ENCODE measurements at regions not wholly inside any gene's neighbourhood (a gene's known extent, or its start where the extent isn't known, plus 50 kb on each side); places are given as distances from the start of the nearest gene placed in this dataset.

DNA sequence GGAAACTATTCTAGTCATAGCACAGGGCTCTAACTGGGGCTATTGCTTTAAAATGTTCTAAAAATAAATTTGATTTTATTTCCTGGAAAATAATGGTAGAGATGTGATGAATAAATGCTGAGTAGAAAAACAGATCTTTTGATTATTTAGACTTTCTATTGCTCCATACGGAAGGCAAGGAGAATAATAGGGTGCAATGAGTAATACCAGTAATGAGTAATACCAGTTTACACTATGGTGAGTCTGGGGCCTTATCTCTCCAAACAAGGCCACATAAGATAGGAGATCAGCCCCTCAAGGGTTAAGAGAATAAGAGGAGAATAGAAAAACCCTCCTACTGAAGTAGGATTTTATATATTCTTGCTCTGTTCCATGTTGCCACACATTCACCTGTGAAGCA, 390.4 kb downstream of the KLF5 start:
- POLR2A ChIA-PET = interaction anchor here (0.6 to 3.1 kb wide), 6 partner anchors 15 to 391 kb away, joined by 3 to 9 read pairs (median 4); partner anchors contain the start of gene KLF5
- TF ChIP-seq, protein P1, sequence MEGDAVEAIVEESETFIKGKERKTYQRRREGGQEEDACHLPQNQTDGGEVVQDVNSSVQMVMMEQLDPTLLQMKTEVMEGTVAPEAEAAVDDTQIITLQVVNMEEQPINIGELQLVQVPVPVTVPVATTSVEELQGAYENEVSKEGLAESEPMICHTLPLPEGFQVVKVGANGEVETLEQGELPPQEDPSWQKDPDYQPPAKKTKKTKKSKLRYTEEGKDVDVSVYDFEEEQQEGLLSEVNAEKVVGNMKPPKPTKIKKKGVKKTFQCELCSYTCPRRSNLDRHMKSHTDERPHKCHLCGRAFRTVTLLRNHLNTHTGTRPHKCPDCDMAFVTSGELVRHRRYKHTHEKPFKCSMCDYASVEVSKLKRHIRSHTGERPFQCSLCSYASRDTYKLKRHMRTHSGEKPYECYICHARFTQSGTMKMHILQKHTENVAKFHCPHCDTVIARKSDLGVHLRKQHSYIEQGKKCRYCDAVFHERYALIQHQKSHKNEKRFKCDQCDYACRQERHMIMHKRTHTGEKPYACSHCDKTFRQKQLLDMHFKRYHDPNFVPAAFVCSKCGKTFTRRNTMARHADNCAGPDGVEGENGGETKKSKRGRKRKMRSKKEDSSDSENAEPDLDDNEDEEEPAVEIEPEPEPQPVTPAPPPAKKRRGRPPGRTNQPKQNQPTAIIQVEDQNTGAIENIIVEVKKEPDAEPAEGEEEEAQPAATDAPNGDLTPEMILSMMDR (IDR thresholded peaks at IDR 0.05; ENCODE audit: unreplicated experiment) = no peak
- no peaks in the 10 kb centered on the region for H3K4me1 Mint-ChIP-seq (ENCODE audit: insufficient read depth, unreplicated experiment)
- no peaks in the 10 kb centered on the region for H3K9me3 Mint-ChIP-seq (ENCODE audit: unreplicated experiment)
- DNase-seq (ENCODE audit: unreplicated experiment) = no peak
- no TSS peak for BruUV-seq (replicated peaks)
- no peak overlapping the region for H3K4me3 Mint-ChIP-seq (ENCODE audit: unreplicated experiment)
- intact Hi-C loops (cut with micrococcal nuclease) = no loop called here
- H3K27ac Mint-ChIP-seq (ENCODE audit: low read depth, unreplicated experiment) = no peak overlapping the region
- no peaks in the 10 kb centered on the region for H3K36me3 Mint-ChIP-seq (ENCODE audit: insufficient read depth, unreplicated experiment)
- CTCF ChIA-PET = no interaction called here
- no peaks in the 10 kb centered on the region for H3K27me3 Mint-ChIP-seq (ENCODE audit: insufficient read depth, unreplicated experiment)

DNA sequence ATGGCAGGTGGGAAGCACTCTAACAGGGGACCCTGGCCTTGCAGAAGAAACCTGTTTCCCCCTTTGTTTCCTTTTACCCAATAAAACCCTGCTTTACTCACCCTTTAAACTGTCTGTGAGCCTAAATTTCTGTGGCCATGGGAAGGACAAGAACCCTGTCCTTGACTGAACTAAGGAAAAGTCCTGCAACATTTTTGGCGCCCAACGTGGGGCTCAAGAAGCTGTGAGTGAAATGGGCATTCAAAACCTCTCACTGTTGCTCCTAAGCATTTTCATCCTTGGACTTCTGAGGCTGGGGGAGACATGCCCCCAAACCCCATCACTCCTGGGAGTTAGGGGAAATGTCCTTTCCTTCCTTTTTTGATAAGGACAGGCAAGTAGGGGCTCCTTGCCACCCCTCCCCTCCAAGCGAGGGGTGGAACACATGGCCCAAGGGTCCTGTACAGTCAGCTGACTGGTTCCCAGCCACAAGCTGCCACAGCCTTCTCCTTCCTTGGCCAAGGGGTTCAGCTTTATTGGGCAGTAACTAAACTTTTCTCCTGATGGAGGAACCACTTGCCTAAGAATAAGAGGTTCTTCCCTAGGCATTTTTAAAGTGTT, 381.6 kb downstream of the KLF5 start:
- H3K27ac Mint-ChIP-seq (ENCODE audit: low read depth, unreplicated experiment) = no peak overlapping the region
- no peaks in the 10 kb centered on the region for H3K9me3 Mint-ChIP-seq (ENCODE audit: unreplicated experiment)
- H3K4me1 Mint-ChIP-seq (ENCODE audit: insufficient read depth, unreplicated experiment) = no peaks in the 10 kb centered on the region
- ChIA-PET POLR2A (interaction anchor here (0.6 kb wide), 1 partner anchor 153 kb away, joined by 3 read pairs; no protein-coding TSS in a partner anchor), CTCF (interaction anchor here (1.6 kb wide), 1 partner anchor 37 kb away, joined by 3 read pairs; no protein-coding TSS in a partner anchor)
- no peak for DNase-seq (ENCODE audit: unreplicated experiment)
- H3K36me3 Mint-ChIP-seq (ENCODE audit: insufficient read depth, unreplicated experiment) = no peaks in the 10 kb centered on the region
- no TSS peak for BruUV-seq (replicated peaks)
- intact Hi-C loops (cut with micrococcal nuclease) = no loop called here
- no peaks in the 10 kb centered on the region for H3K27me3 Mint-ChIP-seq (ENCODE audit: insufficient read depth, unreplicated experiment)
- H3K4me3 Mint-ChIP-seq (ENCODE audit: unreplicated experiment) = no peak overlapping the region
- TF ChIP-seq, protein P1 (IDR thresholded peaks at IDR 0.05; ENCODE audit: unreplicated experiment) = no peak

DNA sequence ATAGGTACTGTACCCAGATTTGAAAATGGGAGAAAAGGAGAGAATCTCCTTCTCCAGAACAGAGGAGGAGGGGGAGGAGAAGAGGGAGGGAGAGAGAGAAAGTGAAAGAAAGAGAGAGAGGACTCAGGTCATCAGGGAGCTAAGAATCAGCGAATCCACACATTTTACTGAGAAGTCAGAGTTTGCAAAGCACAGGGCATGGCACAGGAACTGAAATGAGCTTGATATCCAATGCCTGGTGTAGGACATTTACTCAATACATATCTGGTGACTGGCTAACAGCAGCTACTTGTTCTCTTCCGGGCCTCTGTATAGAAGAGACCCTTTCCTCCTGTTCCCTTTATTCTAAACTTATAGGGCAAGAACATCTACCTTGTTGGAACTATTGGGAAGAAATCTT, 375.1 kb downstream of the KLF5 start:
- peaks cover 17% of the 10 kb centered on the region for H3K9me3 Mint-ChIP-seq (ENCODE audit: unreplicated experiment)
- intact Hi-C loops (cut with micrococcal nuclease) = no loop called here
- TF ChIP-seq, protein P1 (IDR thresholded peaks at IDR 0.05; ENCODE audit: unreplicated experiment) = no peak
- CTCF ChIA-PET = interaction anchor here (0.5 kb wide), 1 partner anchor 83 kb away, joined by 3 read pairs; no protein-coding TSS in a partner anchor
- no peak overlapping the region for H3K4me3 Mint-ChIP-seq (ENCODE audit: unreplicated experiment)
- H3K4me1 Mint-ChIP-seq (ENCODE audit: insufficient read depth, unreplicated experiment) = peaks cover 32% of the 10 kb centered on the region
- no peaks in the 10 kb centered on the region for H3K36me3 Mint-ChIP-seq (ENCODE audit: insufficient read depth, unreplicated experiment)
- H3K27me3 Mint-ChIP-seq (ENCODE audit: insufficient read depth, unreplicated experiment) = no peaks in the 10 kb centered on the region
- no peak for DNase-seq (ENCODE audit: unreplicated experiment)
- POLR2A ChIA-PET = interaction anchor here (0.7 to 1.7 kb wide), 9 partner anchors 13 to 375 kb away, joined by 3 to 10 read pairs (median 3); partner anchors contain the start of gene KLF5
- BruUV-seq (replicated peaks) = no TSS peak
- H3K27ac Mint-ChIP-seq (ENCODE audit: low read depth, unreplicated experiment) = peak overlapping the region; percentile 87

DNA sequence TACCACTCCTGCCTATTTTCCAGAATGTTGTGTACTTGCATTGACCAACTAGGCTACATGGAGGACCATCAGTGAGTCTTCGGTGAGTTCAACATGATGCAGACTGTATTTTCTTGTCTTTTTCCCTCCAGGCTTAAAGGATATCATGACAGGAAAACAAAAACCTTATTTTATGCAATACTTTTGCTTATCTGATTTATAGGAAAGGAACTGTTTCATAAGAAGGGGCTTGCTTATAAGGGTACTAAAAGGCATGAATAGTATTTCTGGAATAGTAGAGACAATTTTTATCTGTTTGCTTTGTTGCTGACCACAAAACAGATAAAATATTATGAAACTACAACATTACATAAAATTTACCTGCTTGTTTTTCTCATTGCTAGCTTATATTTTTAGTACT, 374.7 kb downstream of the KLF5 start:
- Mint-ChIP-seq H3K4me1 (ENCODE audit: insufficient read depth, unreplicated experiment) (peaks cover 36% of the 10 kb centered on the region), H3K4me3 (ENCODE audit: unreplicated experiment) (no peak overlapping the region), H3K27me3 (ENCODE audit: insufficient read depth, unreplicated experiment) (no peaks in the 10 kb centered on the region), H3K27ac (ENCODE audit: low read depth, unreplicated experiment) (peak overlapping the region; percentile 87), H3K36me3 (ENCODE audit: insufficient read depth, unreplicated experiment) (no peaks in the 10 kb centered on the region), H3K9me3 (ENCODE audit: unreplicated experiment) (peaks cover 17% of the 10 kb centered on the region)
- TF ChIP-seq, protein P1 (IDR thresholded peaks at IDR 0.05; ENCODE audit: unreplicated experiment) = no peak
- DNase-seq (ENCODE audit: unreplicated experiment) = no peak
- intact Hi-C loops (cut with micrococcal nuclease) = no loop called here
- CTCF ChIA-PET = interaction anchor here (0.5 kb wide), 1 partner anchor 83 kb away, joined by 3 read pairs; no protein-coding TSS in a partner anchor
- POLR2A ChIA-PET = interaction anchor here (0.7 to 1.7 kb wide), 12 partner anchors 8 to 375 kb away, joined by 3 to 10 read pairs (median 4); partner anchors contain the start of gene KLF5
- no TSS peak for BruUV-seq (replicated peaks)
